ENCODE measurements at regions not wholly inside any gene's neighbourhood (a gene's known extent, or its start where the extent isn't known, plus 50 kb on each side); places are given as distances from the start of the nearest gene placed in this dataset.

DNA sequence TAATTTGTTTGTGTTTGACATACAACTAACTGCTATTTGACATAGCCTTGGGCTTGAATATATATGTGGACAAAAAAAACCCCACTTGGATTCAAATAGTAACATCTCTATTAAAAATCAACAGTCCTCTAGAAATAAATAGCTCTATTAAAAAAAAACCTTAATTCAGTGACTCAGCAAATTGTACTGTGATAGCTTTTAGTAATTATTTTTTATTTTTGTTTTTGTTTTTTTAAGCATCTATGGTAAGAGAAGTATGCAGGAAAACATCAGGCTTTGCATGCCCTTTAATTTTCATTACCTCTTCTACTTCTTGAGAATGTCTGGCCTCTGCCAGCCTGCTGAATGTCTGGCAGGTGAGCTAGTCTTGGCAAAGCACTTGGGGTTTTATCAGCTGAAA, 300.7 kb downstream of the NPR3 start:
- H3K9me3 ChIP-seq, result no peaks in the 10 kb centered on the region
- TF ChIP-seq EP300 (IDR thresholded peaks at IDR 0.05) (no peak), POLR2A (IDR thresholded peaks at IDR 0.05) (no peak)
- TF ChIP-seq, protein P1, sequence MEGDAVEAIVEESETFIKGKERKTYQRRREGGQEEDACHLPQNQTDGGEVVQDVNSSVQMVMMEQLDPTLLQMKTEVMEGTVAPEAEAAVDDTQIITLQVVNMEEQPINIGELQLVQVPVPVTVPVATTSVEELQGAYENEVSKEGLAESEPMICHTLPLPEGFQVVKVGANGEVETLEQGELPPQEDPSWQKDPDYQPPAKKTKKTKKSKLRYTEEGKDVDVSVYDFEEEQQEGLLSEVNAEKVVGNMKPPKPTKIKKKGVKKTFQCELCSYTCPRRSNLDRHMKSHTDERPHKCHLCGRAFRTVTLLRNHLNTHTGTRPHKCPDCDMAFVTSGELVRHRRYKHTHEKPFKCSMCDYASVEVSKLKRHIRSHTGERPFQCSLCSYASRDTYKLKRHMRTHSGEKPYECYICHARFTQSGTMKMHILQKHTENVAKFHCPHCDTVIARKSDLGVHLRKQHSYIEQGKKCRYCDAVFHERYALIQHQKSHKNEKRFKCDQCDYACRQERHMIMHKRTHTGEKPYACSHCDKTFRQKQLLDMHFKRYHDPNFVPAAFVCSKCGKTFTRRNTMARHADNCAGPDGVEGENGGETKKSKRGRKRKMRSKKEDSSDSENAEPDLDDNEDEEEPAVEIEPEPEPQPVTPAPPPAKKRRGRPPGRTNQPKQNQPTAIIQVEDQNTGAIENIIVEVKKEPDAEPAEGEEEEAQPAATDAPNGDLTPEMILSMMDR (IDR thresholded peaks at IDR 0.05), result no peak
- H3K4me3 ChIP-seq, result no peak overlapping the region
- H3K4me1 ChIP-seq (ENCODE audit: insufficient read depth), result no peaks in the 10 kb centered on the region
- intact Hi-C loops (cut with DNase I), result no loop called here
- no peak overlapping the region for H3K27ac ChIP-seq
- H3K36me3 ChIP-seq, result no peaks in the 10 kb centered on the region
- H3K27me3 ChIP-seq, result no peaks in the 10 kb centered on the region
- DNase-seq, result no peak

DNA sequence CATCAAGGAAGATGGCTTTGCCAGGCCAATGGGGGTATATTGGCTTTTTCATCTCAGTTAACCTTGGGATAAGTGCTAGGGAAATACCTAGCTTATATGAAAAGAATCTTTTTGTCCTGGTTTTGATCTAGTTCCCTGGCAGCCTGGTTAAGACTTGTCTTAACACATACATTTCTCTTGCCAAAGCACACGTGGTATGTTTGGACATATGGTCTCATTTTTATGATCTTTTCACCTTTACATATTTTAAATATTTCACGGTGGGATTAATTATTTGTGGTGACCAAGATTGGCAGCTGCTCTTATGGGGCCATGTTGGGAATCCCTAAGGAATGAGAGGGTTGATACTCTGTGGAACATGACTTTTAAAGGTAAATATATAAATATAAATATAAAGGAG, 312.5 kb downstream of the NPR3 start:
- intact Hi-C loops (cut with DNase I), result no loop called here
- WGBS, 3 donors, result 30 to 43% (median 35%) methylated on average over 2 of the region's 2 CpGs
- Histone ChIP-seq H3K27ac (no peak overlapping the region), H3K36me3 (no peaks in the 10 kb centered on the region), H3K27me3 (no peaks in the 10 kb centered on the region), H3K4me1 (ENCODE audit: insufficient read depth) (no peaks in the 10 kb centered on the region), H3K9me3 (no peaks in the 10 kb centered on the region), H3K4me3 (no peak overlapping the region)
- no peak for TF ChIP-seq EP300 (IDR thresholded peaks at IDR 0.05)
- no peak for TF ChIP-seq POLR2A (IDR thresholded peaks at IDR 0.05)
- TF ChIP-seq, protein P1 (IDR thresholded peaks at IDR 0.05), result no peak
- no peak for DNase-seq

DNA sequence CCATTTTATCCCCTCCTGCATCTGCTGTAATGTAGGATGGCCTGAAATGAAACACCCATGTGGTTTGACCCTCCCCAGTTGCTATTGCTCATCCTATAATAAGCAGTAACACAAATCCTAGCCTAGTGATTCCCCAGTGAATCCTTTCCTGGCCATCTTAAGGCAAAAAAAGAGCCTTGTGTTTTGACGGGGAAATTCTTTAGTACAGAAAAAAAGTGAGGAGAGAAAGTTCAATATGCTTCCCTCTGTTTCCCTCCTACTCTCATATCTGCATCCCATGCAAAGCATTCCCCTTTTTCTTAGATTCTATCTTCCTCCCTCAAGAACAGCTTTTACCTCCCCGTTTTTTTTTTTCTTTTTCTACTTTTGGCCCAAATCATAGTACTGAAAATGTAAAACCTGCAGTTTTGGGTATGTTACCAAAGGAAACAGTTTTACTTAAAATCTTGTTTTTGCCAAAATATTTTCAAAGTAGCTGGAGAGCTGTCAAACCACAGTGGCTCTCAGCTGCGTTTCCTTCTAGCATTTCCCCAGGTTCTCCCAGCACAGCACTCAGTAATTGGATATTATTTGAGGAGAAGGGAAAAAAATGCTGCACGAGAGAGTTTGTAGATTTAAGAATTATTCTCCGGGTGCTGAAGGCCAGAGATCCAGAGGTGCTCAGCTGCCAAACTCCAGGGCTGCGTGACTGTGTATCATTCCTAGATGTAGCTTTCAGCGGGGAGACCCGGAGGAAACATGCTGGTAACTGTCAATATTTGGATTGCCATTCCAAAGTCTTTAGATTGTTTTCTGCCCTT, 321.4 kb downstream of the NPR3 start:
- Histone ChIP-seq H3K4me3 (no peak overlapping the region), H3K27me3 (no peaks in the 10 kb centered on the region), H3K9me3 (no peaks in the 10 kb centered on the region), H3K27ac (no peak overlapping the region), H3K36me3 (no peaks in the 10 kb centered on the region), H3K4me1 (ENCODE audit: insufficient read depth) (no peaks in the 10 kb centered on the region)
- WGBS, 3 donors, result 5 to 7% (median 5%) methylated on average over 8 of the region's 8 CpGs
- intact Hi-C loops (cut with DNase I), result no loop called here
- no peak for DNase-seq
- TF ChIP-seq EP300 (IDR thresholded peaks at IDR 0.05), result no peak
- TF ChIP-seq, protein P1 (IDR thresholded peaks at IDR 0.05), result no peak
- TF ChIP-seq POLR2A (IDR thresholded peaks at IDR 0.05), result no peak

DNA sequence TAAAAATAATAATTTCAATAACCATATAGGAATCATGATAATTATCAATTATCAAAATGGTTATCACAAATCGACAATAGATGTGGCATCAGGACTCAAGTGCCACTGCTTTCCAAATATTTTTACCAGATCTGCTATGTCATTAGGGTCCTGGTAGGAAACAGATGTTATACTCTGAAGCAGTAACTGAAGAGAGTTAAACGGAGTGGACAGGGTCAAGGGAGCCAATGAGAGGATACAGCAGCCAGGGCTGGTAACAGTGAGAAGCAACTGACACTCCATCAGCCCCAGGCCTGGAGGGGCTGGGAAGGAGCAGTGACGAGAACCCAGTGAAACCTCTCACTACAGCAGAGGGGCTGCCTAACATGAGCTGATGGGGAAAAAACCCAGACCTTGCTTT, 322.4 kb downstream of the NPR3 start:
- no peak overlapping the region for H3K4me3 ChIP-seq

More for the DNA sequence above, 322.4 kb downstream of the NPR3 start:
- H3K27me3 ChIP-seq, result no peaks in the 10 kb centered on the region
- intact Hi-C loops (cut with DNase I), result no loop called here
- no peak for DNase-seq
- H3K36me3 ChIP-seq, result no peaks in the 10 kb centered on the region
- no peak overlapping the region for H3K27ac ChIP-seq
- no peaks in the 10 kb centered on the region for H3K4me1 ChIP-seq (ENCODE audit: insufficient read depth)
- TF ChIP-seq POLR2A (IDR thresholded peaks at IDR 0.05) (no peak), EP300 (IDR thresholded peaks at IDR 0.05) (no peak)
- TF ChIP-seq, protein P1 (IDR thresholded peaks at IDR 0.05), result no peak
- WGBS, 3 donors, result 74 to 88% (median 80%) methylated on average over 3 of the region's 3 CpGs
- no peaks in the 10 kb centered on the region for H3K9me3 ChIP-seq

Measured in ovary (tissue), 7 donors.